IMR-90 (cell line): ENCODE measurements at regions not wholly inside any gene's neighbourhood (a gene's known extent, or its start where the extent isn't known, plus 50 kb on each side); places are given as distances from the start of the nearest gene placed in this dataset.

Experiments
- ATAC-seq: fragments of 200-7000 bp; cut with Tn5 transposase; 2 replicates; pipeline ENCODE4 v1.9.1; 2020; ENCODE audit warnings: low read depth, mild to moderate bottlenecking, moderate library complexity
- BruUV-seq: library from RNA; stranded (reverse); fragments of 400-500 nt; replicated peaks from 2 replicates; lab custom pipeline; 2021; lab: Mats Ljungman, UMichigan
- CTCF ChIA-PET: fragments of 300-600 bp; formaldehyde crosslinking; extraction: SDS; loops from one replicate; lab custom pipeline; 2021; ENCODE audit warnings: antibody characterized with exemption; lab: Yijun Ruan, JAX
- POLR2A ChIA-PET: fragments of 300-600 bp; sonication (Branson Sonifier 250); formaldehyde crosslinking; loops from one replicate; lab custom pipeline; 2022; ENCODE audit warnings: antibody characterized with exemption; ENCODE audit not compliant: unreplicated experiment; lab: Charles Lee
- DNase-seq: peaks from one replicate; pipeline ENCODE4 v3.0.0; 2013
- H2AFZ ChIP-seq: replicated peaks from 2 replicates; pipeline ENCODE3; 2013; ENCODE audit warnings: low read length, mild to moderate bottlenecking; ENCODE audit not compliant: poor library complexity
- H2AK5ac ChIP-seq: 2 replicates; pipeline ENCODE4 v1.6.1; 2013; ENCODE audit warnings: low read depth, low read length, inconsistent platforms
- H2AK9ac ChIP-seq: replicated peaks from 2 replicates; pipeline ENCODE3; 2013; ENCODE audit warnings: mild to moderate bottlenecking, low read depth, low read length, moderate library complexity; ENCODE audit not compliant: poor library complexity
- H2BK120ac ChIP-seq: 2 replicates; pipeline ENCODE4 v1.6.1; 2013; ENCODE audit warnings: low read depth, low read length, inconsistent platforms
- H2BK15ac ChIP-seq: 3 replicates; pipeline ENCODE4 v1.6.1; 2013; ENCODE audit warnings: low read depth, low read length, inconsistent platforms
- H2BK20ac ChIP-seq: 2 replicates; pipeline ENCODE4 v1.6.1; 2013; ENCODE audit warnings: low read depth, mild to moderate bottlenecking, inconsistent platforms, low read length, moderate library complexity
- H2BK5ac ChIP-seq: 2 replicates; pipeline ENCODE4 v1.6.1; 2013; ENCODE audit warnings: mild to moderate bottlenecking, low read depth, low read length, inconsistent platforms; ENCODE audit not compliant: poor library complexity, severe bottlenecking
- H3K14ac ChIP-seq: replicated peaks from 2 replicates; pipeline ENCODE4 v1.6.1; 2013; ENCODE audit warnings: low read depth, low read length, inconsistent platforms
- H3K18ac ChIP-seq: 2 replicates; pipeline ENCODE4 v1.6.1; 2013; ENCODE audit warnings: low read depth, low read length, control low read depth
- H3K23ac ChIP-seq: 2 replicates; pipeline ENCODE4 v1.6.1; 2013; ENCODE audit warnings: low read depth, low read length, inconsistent platforms
- H3K27ac ChIP-seq: 2 replicates; pipeline ENCODE4 v1.5.1; 2013; ENCODE audit warnings: mild to moderate bottlenecking, control low read depth, low read length; ENCODE audit not compliant: insufficient read depth
- H3K27me3 ChIP-seq: 2 replicates; pipeline ENCODE4 v1.6.1; 2013; ENCODE audit warnings: low read length; ENCODE audit not compliant: control insufficient read depth, insufficient read depth
- H3K36me3 ChIP-seq: 2 replicates; pipeline ENCODE4 v1.6.1; 2013; ENCODE audit warnings: low read length, mixed read lengths; ENCODE audit not compliant: control insufficient read depth, insufficient read depth
- H3K4ac ChIP-seq: 2 replicates; pipeline ENCODE4 v1.6.1; 2013; ENCODE audit warnings: low read depth, low read length, inconsistent platforms
- H3K4me1 ChIP-seq: 2 replicates; pipeline ENCODE4 v1.6.1; 2013; ENCODE audit warnings: low read length, mixed read lengths; ENCODE audit not compliant: control insufficient read depth, insufficient read depth
- H3K4me2 ChIP-seq: 2 replicates; pipeline ENCODE4 v1.6.1; 2013; ENCODE audit warnings: low read depth, mild to moderate bottlenecking, control low read depth, low read length, moderate library complexity
- H3K4me3 ChIP-seq: 2 replicates; pipeline ENCODE4 v1.5.1; 2013; ENCODE audit warnings: low read depth, mild to moderate bottlenecking, control low read depth, low read length, moderate library complexity; ENCODE audit not compliant: insufficient read depth
- H3K56ac ChIP-seq: 2 replicates; pipeline ENCODE4 v1.6.1; 2013; ENCODE audit warnings: low read length, inconsistent platforms; ENCODE audit not compliant: insufficient read depth; ENCODE audit errors: extremely low read depth
- H3K79me1 ChIP-seq, 2 experiments: 2 replicates each; pipeline ENCODE4 v1.6.1; 2013; ENCODE audit warnings: low read length in 2 of 2, inconsistent platforms in 1 of 2, low read depth in 1 of 2
- H3K9ac ChIP-seq: 2 replicates; pipeline ENCODE4 v1.6.1; 2013; ENCODE audit warnings: low read depth, low read length, control low read depth
- H3K9me1 ChIP-seq: 2 replicates; pipeline ENCODE4 v1.6.1; 2013; ENCODE audit warnings: low read length, inconsistent platforms; ENCODE audit not compliant: insufficient read depth
- H3K9me3 ChIP-seq: 2 replicates; pipeline ENCODE4 v1.6.1; 2013; ENCODE audit warnings: low read length; ENCODE audit not compliant: control insufficient read depth, insufficient read depth
- H4K20me1 ChIP-seq: 2 replicates; pipeline ENCODE4 v1.6.1; 2013; ENCODE audit warnings: low read length, inconsistent platforms; ENCODE audit not compliant: insufficient read depth
- H4K5ac ChIP-seq: 2 replicates; pipeline ENCODE4 v1.6.1; 2013; ENCODE audit warnings: mild to moderate bottlenecking, low read depth, low read length, control low read depth
- H4K8ac ChIP-seq, 2 experiments: 2 replicates each; pipeline ENCODE4 v1.6.1; 2013; ENCODE audit warnings: low read depth in 2 of 2, low read length in 2 of 2, control low read depth in 1 of 2, inconsistent platforms in 1 of 2
- H4K91ac ChIP-seq: 2 replicates; pipeline ENCODE4 v1.6.1; 2013; ENCODE audit warnings: low read depth, low read length, inconsistent platforms; ENCODE audit not compliant: insufficient read depth
- BHLHE40 ChIP-seq: fragments of 150-350 bp; IDR thresholded peaks from 2 replicates; pipeline ENCODE4 v1.6.1; 2016; ENCODE audit warnings: mild to moderate bottlenecking, low read depth, low read length
- CHD1 ChIP-seq: IDR thresholded peaks from 2 replicates; pipeline ENCODE4 v1.6.1; 2012; ENCODE audit warnings: low read depth, low read length, improper control_type of control experiment
- CTCF ChIP-seq: conservative IDR thresholded peaks from 2 replicates; pipeline ENCODE4 v1.5.1; 2012; ENCODE audit warnings: mild to moderate bottlenecking, low read depth, low read length, improper control_type of control experiment
- ELK1 ChIP-seq: fragments of 150-350 bp; IDR thresholded peaks from 2 replicates; pipeline ENCODE4 v1.6.1; 2016; ENCODE audit warnings: low read depth, mild to moderate bottlenecking, low read length, moderate library complexity, borderline replicate concordance
- FOS ChIP-seq: fragments of 150-350 bp; IDR thresholded peaks from 2 replicates; pipeline ENCODE4 v1.6.1; 2016; ENCODE audit warnings: low read depth, low read length
- MAFK ChIP-seq: IDR thresholded peaks from 2 replicates; pipeline ENCODE4 v1.6.1; 2012; ENCODE audit warnings: low read depth, low read length, improper control_type of control experiment
- MAZ ChIP-seq: IDR thresholded peaks from 2 replicates; pipeline ENCODE4 v1.6.1; 2012; ENCODE audit warnings: low read depth, mild to moderate bottlenecking, low read length, improper control_type of control experiment, moderate library complexity, borderline replicate concordance
- MXI1 ChIP-seq: IDR thresholded peaks from 2 replicates; pipeline ENCODE4 v1.6.1; 2012; ENCODE audit warnings: low read depth, mild to moderate bottlenecking, low read length, moderate library complexity, borderline replicate concordance
- NFE2L2 ChIP-seq: fragments of 150-350 bp; IDR thresholded peaks from 2 replicates; pipeline ENCODE4 v1.6.1; 2016; ENCODE audit warnings: low read depth, mild to moderate bottlenecking, low read length
- POLR2A ChIP-seq: IDR thresholded peaks from 2 replicates; pipeline ENCODE4 v1.6.1; 2012; ENCODE audit warnings: mild to moderate bottlenecking, low read depth, low read length
- RAD21 ChIP-seq: IDR thresholded peaks from 2 replicates; pipeline ENCODE4 v1.6.1; 2012; ENCODE audit warnings: low read length, improper control_type of control experiment
- RCOR1 ChIP-seq: IDR thresholded peaks from 2 replicates; pipeline ENCODE4 v1.6.1; 2012; ENCODE audit warnings: mild to moderate bottlenecking, low read length, improper control_type of control experiment; ENCODE audit not compliant: insufficient replicate concordance
- RFX5 ChIP-seq: IDR thresholded peaks from 2 replicates; pipeline ENCODE4 v1.8.0; 2012; ENCODE audit warnings: low read depth, mild to moderate bottlenecking, low read length, moderate library complexity
- SMC3 ChIP-seq: fragments of 150-350 bp; IDR thresholded peaks from 2 replicates; pipeline ENCODE4 v1.6.1; 2016; ENCODE audit warnings: low read depth, mild to moderate bottlenecking, antibody characterized with exemption, low read length, moderate library complexity
- USF2 ChIP-seq: fragments of 150-350 bp; IDR thresholded peaks from 2 replicates; pipeline ENCODE4 v1.6.1; 2017; ENCODE audit warnings: mild to moderate bottlenecking, antibody characterized with exemption, low read length, low read depth
- WGBS, 2 experiments: methylation state at CpG; one replicate each; pipeline versions ENCODE4 v1.1.5 to v1.1.7; 2013; ENCODE audit warnings: missing lambda C conversion rate in 2 of 2; ENCODE audit not compliant: insufficient read length in 1 of 2; ENCODE audit errors: extremely low coverage in 2 of 2; 5-methylcytosine and 5-hydroxymethylcytosine counted together
- dilution Hi-C: fragments of 300-500 bp; cut with HindIII; formaldehyde crosslinking; loops from one replicate; pipeline ENCODE4 v1.14.3; 2018; ENCODE audit warnings: low sequenced_read_pairs; ENCODE audit not compliant: unreplicated experiment
- in situ Hi-C: fragments of 300-500 bp; cut with MboI; formaldehyde crosslinking; loops from 3 replicates; pipeline ENCODE4 v1.14.3; 2019; ENCODE audit warnings: low sequenced_read_pairs, inconsistent platforms, mixed read lengths
- intact Hi-C: fragments of 100-400 bp; cut with micrococcal nuclease; formaldehyde crosslinking; loops from 2 replicates; pipeline ENCODE4 v1.10.0; 2022

GRCh38 chr15:95887666-95888390 lies 442.7 kb upstream of the NR2F2 start:
- in situ Hi-C loops: no loop called here
- H4K91ac ChIP-seq: no peak overlapping the region
- BruUV-seq: no TSS peak
- DNase-seq (peak; percentile 20), ATAC-seq (peak; percentile 70)
- CTCF ChIA-PET: no interaction called here
- H3K4me2 ChIP-seq: peak overlapping the region; percentile 38; the same call in 1 of the 2 replicates
- dilution Hi-C loops: no loop called here
- H2BK120ac ChIP-seq: peak overlapping the region; percentile 9; the same call in 1 of the 2 replicates
- intact Hi-C loops: loop anchor here (5.0 kb wide), 1 partner anchor 449 kb away; no protein-coding TSS in a partner anchor
- H3K4me1 ChIP-seq: peaks cover 6% of the 10 kb centered on the region
- H3K27me3 ChIP-seq: no peaks in the 10 kb centered on the region
- H2BK5ac ChIP-seq: no peak overlapping the region
- H4K5ac ChIP-seq: no peak overlapping the region
- no peak overlapping the region for H3K14ac ChIP-seq
- no peak overlapping the region for H2AK9ac ChIP-seq
- no CpG with 5 or more reads among the region's 7 CpGs for WGBS, 2 experiments
- TF ChIP-seq RCOR1 (no peak), FOS (no peak), SMC3 (no peak), POLR2A (no peak), MAFK (no peak), MXI1 (no peak), MAZ (no peak), ELK1 (no peak), CTCF (no peak), RFX5 (no peak), USF2 (no peak), CHD1 (no peak), NFE2L2 (no peak), BHLHE40 (no peak), RAD21 (no peak)
- no peaks in the 10 kb centered on the region for H4K20me1 ChIP-seq
- no peak overlapping the region for H2AK5ac ChIP-seq
- 0 out of 4 replicates have a peak overlapping the region, but pooled peaks of 1 of the 2 experiments have one; percentile 9 for H4K8ac ChIP-seq
- no peak overlapping the region for H3K9ac ChIP-seq
- peak overlapping the region; percentile 35; the same call in 1 of the 2 replicates for H3K18ac ChIP-seq
- no peak overlapping the region for H3K27ac ChIP-seq
- H3K4ac ChIP-seq: no peak overlapping the region
- peak overlapping the region; percentile 32 for H2BK20ac ChIP-seq
- no peak overlapping the region for H2BK15ac ChIP-seq
- H3K79me1 ChIP-seq: no peaks in the 10 kb centered on the region
- no peaks in the 10 kb centered on the region; the same call in 1 of the 2 replicates for H3K9me1 ChIP-seq
- H3K9me3 ChIP-seq: no peaks in the 10 kb centered on the region
- H3K23ac ChIP-seq: no peak overlapping the region
- POLR2A ChIA-PET: no interaction called here
- H3K56ac ChIP-seq: no peak overlapping the region
- no peaks in the 10 kb centered on the region for H3K36me3 ChIP-seq
- H2AFZ ChIP-seq: no peak overlapping the region
- H3K4me3 ChIP-seq: no peak overlapping the region
